Upper lobe of right lung (tissue), 1 donor: ENCODE measurements at regions not wholly inside any gene's neighbourhood (a gene's known extent, or its start where the extent isn't known, plus 50 kb on each side); places are given as distances from the start of the nearest gene placed in this dataset.

ENCODE experiments used
- ATAC-seq: fragments of 200-7000 bp; cut with Tn5 transposase; one replicate; pipeline ENCODE4 v1.9.1; 2020; ENCODE audit warnings: mild to moderate bottlenecking, moderate library complexity
- DNase-seq: peaks from one replicate; pipeline ENCODE4 v3.0.0-alpha.2; 2020
- H3K27ac ChIP-seq: fragments of 200-600 bp; one replicate; pipeline ENCODE4 v1.8.0; 2022
- H3K27me3 ChIP-seq: fragments of 200-600 bp; one replicate; pipeline ENCODE4 v1.8.0; 2022; ENCODE audit warnings: mild to moderate bottlenecking
- H3K36me3 ChIP-seq: fragments of 200-600 bp; one replicate; pipeline ENCODE4 v1.8.0; 2022
- H3K4me1 ChIP-seq: fragments of 200-600 bp; one replicate; pipeline ENCODE4 v1.8.0; 2022
- H3K4me3 ChIP-seq: fragments of 200-600 bp; one replicate; pipeline ENCODE4 v1.8.0; 2022; ENCODE audit warnings: mild to moderate bottlenecking
- H3K9me3 ChIP-seq: fragments of 200-600 bp; one replicate; pipeline ENCODE4 v1.8.0; 2022
- intact Hi-C: fragments of 100-400 bp; cut with DNase I; formaldehyde crosslinking; loops from one replicate; pipeline ENCODE4 v1.11.0; 2022
- TF ChIP-seq, protein P1 (sequence below): fragments of 200-600 bp; IDR thresholded peaks from one replicate; pipeline ENCODE4 v1.8.0; 2022; ENCODE audit warnings: antibody characterized with exemption
- donor health status: DM: no; HTN: yes; CAD: no; lungs with severe emphysema.

DNA sequence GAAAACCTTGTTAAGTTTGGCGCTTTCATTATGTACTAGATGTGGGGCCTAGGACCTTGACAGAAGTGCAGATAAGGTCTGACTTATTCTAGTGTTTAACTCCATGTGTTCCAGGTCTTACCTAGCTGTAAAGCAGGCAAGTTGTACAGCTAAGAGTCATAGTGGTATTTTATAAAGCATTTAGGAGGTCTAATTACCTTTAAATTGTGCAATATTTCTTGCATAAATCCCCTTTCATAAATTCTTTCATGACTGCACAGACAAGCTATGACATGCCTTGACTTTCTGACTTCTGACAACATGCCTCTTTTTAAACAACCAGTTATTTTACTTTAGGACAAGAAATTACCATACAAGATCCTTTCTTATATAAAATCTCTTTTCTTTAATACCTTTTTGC, 151.6 kb upstream of the VSTM2A start:
- intact Hi-C loops: no loop called here
- Histone ChIP-seq H3K27ac (no peak overlapping the region), H3K27me3 (no peaks in the 10 kb centered on the region), H3K4me1 (no peaks in the 10 kb centered on the region), H3K36me3 (no peaks in the 10 kb centered on the region), H3K4me3 (no peak overlapping the region), H3K9me3 (no peaks in the 10 kb centered on the region)
- ATAC-seq: no peak
- TF ChIP-seq, protein P1, sequence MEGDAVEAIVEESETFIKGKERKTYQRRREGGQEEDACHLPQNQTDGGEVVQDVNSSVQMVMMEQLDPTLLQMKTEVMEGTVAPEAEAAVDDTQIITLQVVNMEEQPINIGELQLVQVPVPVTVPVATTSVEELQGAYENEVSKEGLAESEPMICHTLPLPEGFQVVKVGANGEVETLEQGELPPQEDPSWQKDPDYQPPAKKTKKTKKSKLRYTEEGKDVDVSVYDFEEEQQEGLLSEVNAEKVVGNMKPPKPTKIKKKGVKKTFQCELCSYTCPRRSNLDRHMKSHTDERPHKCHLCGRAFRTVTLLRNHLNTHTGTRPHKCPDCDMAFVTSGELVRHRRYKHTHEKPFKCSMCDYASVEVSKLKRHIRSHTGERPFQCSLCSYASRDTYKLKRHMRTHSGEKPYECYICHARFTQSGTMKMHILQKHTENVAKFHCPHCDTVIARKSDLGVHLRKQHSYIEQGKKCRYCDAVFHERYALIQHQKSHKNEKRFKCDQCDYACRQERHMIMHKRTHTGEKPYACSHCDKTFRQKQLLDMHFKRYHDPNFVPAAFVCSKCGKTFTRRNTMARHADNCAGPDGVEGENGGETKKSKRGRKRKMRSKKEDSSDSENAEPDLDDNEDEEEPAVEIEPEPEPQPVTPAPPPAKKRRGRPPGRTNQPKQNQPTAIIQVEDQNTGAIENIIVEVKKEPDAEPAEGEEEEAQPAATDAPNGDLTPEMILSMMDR: no peak
- DNase-seq: no peak

GRCh38 chr7:54392935-54393334, 149.2 kb upstream of the VSTM2A start:
- no peak for DNase-seq

DNA sequence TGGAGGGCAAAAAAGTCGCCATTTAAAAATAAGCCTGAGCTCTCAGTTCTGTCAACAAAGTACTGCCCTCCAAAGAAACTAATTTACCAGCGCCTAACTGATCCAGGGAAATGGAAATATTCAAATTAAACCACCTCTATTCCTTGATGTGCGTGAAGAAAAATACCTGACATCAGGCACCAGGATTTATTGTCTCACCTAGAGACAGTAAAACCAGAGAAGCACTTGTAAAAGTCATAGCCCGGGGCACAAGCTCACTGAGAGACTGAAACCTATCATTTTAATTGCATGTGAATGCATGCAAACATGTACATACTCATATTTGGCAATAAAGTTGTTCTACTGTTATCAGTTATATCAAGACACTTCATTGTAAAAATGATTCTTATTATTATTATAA, 147.3 kb upstream of the VSTM2A start:
- intact Hi-C loops: no loop called here
- no peak for ATAC-seq
- H3K27me3 ChIP-seq: no peaks in the 10 kb centered on the region
- H3K27ac ChIP-seq: no peak overlapping the region
- no peaks in the 10 kb centered on the region for H3K36me3 ChIP-seq
- H3K4me3 ChIP-seq: no peak overlapping the region
- no peak for DNase-seq
- TF ChIP-seq, protein P1: no peak
- no peaks in the 10 kb centered on the region for H3K4me1 ChIP-seq
- no peaks in the 10 kb centered on the region for H3K9me3 ChIP-seq

More at GRCh38 chr7:54392935-54393334, 149.2 kb upstream of the VSTM2A start:
- H3K36me3 ChIP-seq: no peaks in the 10 kb centered on the region
- H3K27me3 ChIP-seq: no peaks in the 10 kb centered on the region
- H3K27ac ChIP-seq: no peak overlapping the region
- TF ChIP-seq, protein P1: no peak
- no peaks in the 10 kb centered on the region for H3K4me1 ChIP-seq
- ATAC-seq: no peak
- H3K4me3 ChIP-seq: no peak overlapping the region
- no peaks in the 10 kb centered on the region for H3K9me3 ChIP-seq
- intact Hi-C loops: no loop called here

DNA sequence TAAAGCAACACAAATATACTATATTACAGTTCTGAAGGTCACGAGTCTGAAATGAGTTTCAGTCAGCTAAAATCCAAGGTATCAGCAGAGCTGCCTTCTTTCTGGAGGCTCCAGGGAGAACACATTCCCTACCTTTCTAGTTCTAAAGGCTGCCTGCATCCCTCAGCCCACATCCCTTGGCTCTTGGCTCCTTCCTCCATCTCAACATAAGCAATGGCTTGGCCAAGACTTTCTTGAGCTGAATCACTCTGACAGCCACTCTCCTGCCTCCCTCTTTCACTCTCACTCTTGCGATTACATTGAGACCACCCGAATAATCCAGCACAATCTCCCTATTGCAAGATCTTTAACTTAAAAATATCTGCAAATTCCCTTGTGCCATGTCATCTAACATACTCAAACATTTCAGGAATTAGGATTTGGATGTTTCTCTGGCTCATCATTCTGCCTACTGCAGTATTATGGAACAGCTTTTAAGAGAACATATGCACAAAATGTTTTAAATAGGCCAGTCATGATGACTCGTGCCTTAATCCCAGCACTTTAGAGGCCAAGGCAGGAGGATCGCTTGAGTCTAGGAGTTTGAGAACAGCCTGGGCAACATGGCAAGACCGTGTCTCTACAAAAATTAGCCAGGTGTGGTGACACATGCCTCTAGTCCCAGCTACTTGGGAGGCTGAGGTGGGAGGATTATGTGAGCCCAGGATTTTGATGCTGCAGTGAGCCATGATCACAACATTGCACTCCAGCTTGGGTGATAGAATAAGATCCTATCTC, 144.2 kb upstream of the VSTM2A start:
- no peak overlapping the region for H3K4me3 ChIP-seq
- no peaks in the 10 kb centered on the region for H3K4me1 ChIP-seq
- no peak for ATAC-seq

DNA sequence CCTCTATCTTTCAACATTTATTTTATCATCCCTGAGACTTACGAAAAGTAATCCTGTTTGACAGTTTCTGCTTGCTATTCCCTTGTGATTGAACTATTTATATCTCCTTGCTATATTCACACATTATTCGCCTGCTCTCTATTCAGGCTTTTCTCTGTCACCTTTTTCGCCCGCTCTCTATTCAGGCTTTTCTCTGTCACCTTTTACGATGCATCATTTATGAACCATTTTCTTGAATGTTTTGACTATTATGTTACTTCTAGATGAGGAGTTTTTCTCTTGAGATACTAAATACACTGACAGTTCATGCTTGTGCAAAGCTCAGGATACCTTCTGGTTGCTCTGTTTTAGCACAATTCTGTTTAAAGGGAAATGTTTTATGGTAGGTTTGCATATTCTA, 143.3 kb upstream of the VSTM2A start:
- Histone ChIP-seq H3K4me3 (no peak overlapping the region), H3K27ac (no peak overlapping the region), H3K36me3 (no peaks in the 10 kb centered on the region), H3K4me1 (no peaks in the 10 kb centered on the region), H3K27me3 (no peaks in the 10 kb centered on the region), H3K9me3 (no peaks in the 10 kb centered on the region)
- no peak for DNase-seq
- TF ChIP-seq, protein P1: no peak
- intact Hi-C loops: no loop called here
- ATAC-seq: no peak

More for the DNA sequence above, 144.2 kb upstream of the VSTM2A start:
- intact Hi-C loops: no loop called here
- H3K27me3 ChIP-seq: no peaks in the 10 kb centered on the region
- no peaks in the 10 kb centered on the region for H3K9me3 ChIP-seq
- no peak for DNase-seq
- TF ChIP-seq, protein P1: no peak
- no peaks in the 10 kb centered on the region for H3K36me3 ChIP-seq
- H3K27ac ChIP-seq: no peak overlapping the region
